ENCODE measurements at regions not wholly inside any gene's neighbourhood (a gene's known extent, or its start where the extent isn't known, plus 50 kb on each side); places are given as distances from the start of the nearest gene placed in this dataset.
"Not testable (repeated sequence)": the region's sequence is repeated elsewhere in the genome, so short reads cannot be mapped to it uniquely, and the experiment has no call there.

GRCh38 chr9:103545260-103545659, 548.8 kb upstream of the SMC2 start:
- TF ChIP-seq CTCF (IDR thresholded peaks at IDR 0.05; ENCODE audit: low read depth, low read length, missing control alignments), result no peak
- no peak overlapping the region for H3K4me3 ChIP-seq (ENCODE audit: low read depth, low read length)
- no peak for DNase-seq (ENCODE audit: low read depth)

GRCh38 chr9:103552712-103553111, 541.4 kb upstream of the SMC2 start:
- TF ChIP-seq CTCF (IDR thresholded peaks at IDR 0.05; ENCODE audit: low read depth, low read length, missing control alignments), result no peak
- DNase-seq (ENCODE audit: low read depth), result no peak

GRCh38 chr9:103574056-103574455, 520.1 kb upstream of the SMC2 start:
- DNase-seq (ENCODE audit: low read depth), result no peak
- no peak for TF ChIP-seq CTCF (IDR thresholded peaks at IDR 0.05; ENCODE audit: low read depth, low read length, missing control alignments)
- H3K4me3 ChIP-seq (ENCODE audit: low read depth, low read length), result no peak overlapping the region

More at GRCh38 chr9:103552712-103553111, 541.4 kb upstream of the SMC2 start:
- H3K4me3 ChIP-seq (ENCODE audit: low read depth, low read length), result no peak overlapping the region

GRCh38 chr9:103586721-103587120, 507.4 kb upstream of the SMC2 start:
- H3K4me3 ChIP-seq (ENCODE audit: low read depth, low read length), result no peak overlapping the region
- TF ChIP-seq CTCF (IDR thresholded peaks at IDR 0.05; ENCODE audit: low read depth, low read length, missing control alignments), result no peak
- DNase-seq (ENCODE audit: low read depth), result no peak

GRCh38 chr9:103601287-103601686, 492.8 kb upstream of the SMC2 start:
- no peak overlapping the region for H3K4me3 ChIP-seq (ENCODE audit: low read depth, low read length)
- no peak for DNase-seq (ENCODE audit: low read depth)
- TF ChIP-seq CTCF (IDR thresholded peaks at IDR 0.05; ENCODE audit: low read depth, low read length, missing control alignments), result no peak

GRCh38 chr9:103611950-103612349, 482.2 kb upstream of the SMC2 start:
- not testable (repeated sequence) for DNase-seq (ENCODE audit: low read depth); H3K4me3 ChIP-seq (ENCODE audit: low read depth, low read length)

- no peak for DNase-seq (ENCODE audit: low read depth)
- TF ChIP-seq CTCF (IDR thresholded peaks at IDR 0.05; ENCODE audit: low read depth, low read length, missing control alignments), result no peak
Observed at GRCh38 chr9:103615994-103616393, 478.1 kb upstream of the SMC2 start.

GRCh38 chr9:103617046-103617445, 477.1 kb upstream of the SMC2 start:
- no peak for DNase-seq (ENCODE audit: low read depth)

More at GRCh38 chr9:103615994-103616393, 478.1 kb upstream of the SMC2 start:
- no peak overlapping the region for H3K4me3 ChIP-seq (ENCODE audit: low read depth, low read length)

More at GRCh38 chr9:103617046-103617445, 477.1 kb upstream of the SMC2 start:
- H3K4me3 ChIP-seq (ENCODE audit: low read depth, low read length), result no peak overlapping the region
- TF ChIP-seq CTCF (IDR thresholded peaks at IDR 0.05; ENCODE audit: low read depth, low read length, missing control alignments), result no peak

All from GM12864 (cell line).